HL-60 (cell line): ENCODE measurements at regions not wholly inside any gene's neighbourhood (a gene's known extent, or its start where the extent isn't known, plus 50 kb on each side); places are given as distances from the start of the nearest gene placed in this dataset.

Source experiments
- CTCF ChIP-seq: IDR thresholded peaks from one replicate; pipeline ENCODE4 v1.5.1; 2011; ENCODE audit warnings: low read length, control low read depth, inconsistent platforms; ENCODE audit not compliant: insufficient read depth
- GABPA ChIP-seq: IDR thresholded peaks from 2 replicates; pipeline ENCODE4 v1.6.1; 2012; ENCODE audit warnings: low read depth

- no peak for TF ChIP-seq CTCF
- no peak for TF ChIP-seq GABPA
Observed at GRCh38 chr11:104337273-104337672, 173.3 kb upstream of the PDGFD start.
